ENCODE measurements at regions not wholly inside any gene's neighbourhood (a gene's known extent, or its start where the extent isn't known, plus 50 kb on each side); places are given as distances from the start of the nearest gene placed in this dataset.
"Not testable (repeated sequence)": the region's sequence is repeated elsewhere in the genome, so short reads cannot be mapped to it uniquely, and the experiment has no call there.

DNA sequence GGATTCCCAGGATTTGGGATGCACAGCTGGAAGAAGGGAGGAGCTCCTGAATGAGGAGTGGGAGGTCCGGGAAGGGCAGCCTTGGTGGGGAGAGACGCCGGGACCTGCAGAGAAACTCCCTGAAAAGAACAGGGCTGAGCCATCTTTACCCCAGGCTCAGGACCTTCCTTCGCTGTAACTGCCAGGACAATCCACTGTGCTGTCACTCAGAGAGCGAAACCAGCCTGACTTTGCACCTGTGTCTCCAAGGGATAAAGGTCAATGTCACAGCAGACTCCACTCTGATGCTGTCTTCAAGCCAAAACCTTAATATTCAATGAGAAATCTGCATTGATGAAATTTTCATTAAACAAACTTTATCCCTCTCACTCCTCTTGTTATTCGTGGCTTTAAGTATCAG lies 235.4 kb upstream of the SULF2 start:
- TF ChIP-seq, protein P1, sequence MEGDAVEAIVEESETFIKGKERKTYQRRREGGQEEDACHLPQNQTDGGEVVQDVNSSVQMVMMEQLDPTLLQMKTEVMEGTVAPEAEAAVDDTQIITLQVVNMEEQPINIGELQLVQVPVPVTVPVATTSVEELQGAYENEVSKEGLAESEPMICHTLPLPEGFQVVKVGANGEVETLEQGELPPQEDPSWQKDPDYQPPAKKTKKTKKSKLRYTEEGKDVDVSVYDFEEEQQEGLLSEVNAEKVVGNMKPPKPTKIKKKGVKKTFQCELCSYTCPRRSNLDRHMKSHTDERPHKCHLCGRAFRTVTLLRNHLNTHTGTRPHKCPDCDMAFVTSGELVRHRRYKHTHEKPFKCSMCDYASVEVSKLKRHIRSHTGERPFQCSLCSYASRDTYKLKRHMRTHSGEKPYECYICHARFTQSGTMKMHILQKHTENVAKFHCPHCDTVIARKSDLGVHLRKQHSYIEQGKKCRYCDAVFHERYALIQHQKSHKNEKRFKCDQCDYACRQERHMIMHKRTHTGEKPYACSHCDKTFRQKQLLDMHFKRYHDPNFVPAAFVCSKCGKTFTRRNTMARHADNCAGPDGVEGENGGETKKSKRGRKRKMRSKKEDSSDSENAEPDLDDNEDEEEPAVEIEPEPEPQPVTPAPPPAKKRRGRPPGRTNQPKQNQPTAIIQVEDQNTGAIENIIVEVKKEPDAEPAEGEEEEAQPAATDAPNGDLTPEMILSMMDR (IDR thresholded peaks at IDR 0.05; ENCODE audit: insufficient read depth, low read length) = not testable (repeated sequence)
- not testable (repeated sequence) for TF ChIP-seq POLR2AphosphoS5 (IDR thresholded peaks at IDR 0.05; ENCODE audit: low read depth)
